Midbrain (tissue), 1 donor: ENCODE measurements at regions not wholly inside any gene's neighbourhood (a gene's known extent, or its start where the extent isn't known, plus 50 kb on each side); places are given as distances from the start of the nearest gene placed in this dataset.
"Not testable (repeated sequence)": the region's sequence is repeated elsewhere in the genome, so short reads cannot be mapped to it uniquely, and the experiment has no call there.

ENCODE experiments used
- DNase-seq: peaks from one replicate; lab custom pipeline; 2025; lab: John Stamatoyannopoulos, UW

DNA sequence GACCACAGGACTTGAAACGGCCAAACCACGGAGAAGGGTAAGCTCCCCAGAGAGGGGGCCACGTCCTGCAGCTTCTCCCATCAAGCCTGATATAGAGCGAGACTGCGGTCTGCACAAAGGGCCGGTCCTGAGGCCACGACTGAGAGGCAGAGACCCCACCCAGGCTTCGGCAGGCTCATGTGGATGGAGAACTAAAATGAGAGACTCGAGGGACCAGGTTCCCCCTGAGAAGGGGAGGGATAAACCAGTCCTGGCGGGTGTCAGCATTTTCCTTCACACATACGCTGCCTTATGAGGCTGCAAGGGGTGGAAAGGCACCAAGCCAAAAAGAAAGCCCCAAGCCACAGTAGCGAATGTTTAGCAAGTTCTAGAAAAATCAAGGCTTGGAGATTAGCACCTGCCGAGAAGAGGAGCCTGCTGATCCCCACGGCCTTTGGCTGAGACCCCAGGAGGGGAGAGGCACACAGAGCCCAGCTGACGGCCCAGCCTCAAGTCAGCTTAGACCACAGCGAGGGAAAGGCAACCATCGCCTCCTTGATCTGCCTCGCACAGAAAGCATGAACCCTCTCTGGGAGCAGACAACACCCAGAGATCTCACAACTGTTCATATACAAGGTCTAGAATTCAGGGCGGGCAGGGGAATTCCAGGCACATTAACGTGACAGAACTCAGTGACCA lies 92.6 kb upstream of the RNF32 start:
- no peak for DNase-seq

GRCh38 chr7:156545979-156546378 lies 94.6 kb upstream of the RNF32 start:
- peak; percentile 1 for DNase-seq

DNA sequence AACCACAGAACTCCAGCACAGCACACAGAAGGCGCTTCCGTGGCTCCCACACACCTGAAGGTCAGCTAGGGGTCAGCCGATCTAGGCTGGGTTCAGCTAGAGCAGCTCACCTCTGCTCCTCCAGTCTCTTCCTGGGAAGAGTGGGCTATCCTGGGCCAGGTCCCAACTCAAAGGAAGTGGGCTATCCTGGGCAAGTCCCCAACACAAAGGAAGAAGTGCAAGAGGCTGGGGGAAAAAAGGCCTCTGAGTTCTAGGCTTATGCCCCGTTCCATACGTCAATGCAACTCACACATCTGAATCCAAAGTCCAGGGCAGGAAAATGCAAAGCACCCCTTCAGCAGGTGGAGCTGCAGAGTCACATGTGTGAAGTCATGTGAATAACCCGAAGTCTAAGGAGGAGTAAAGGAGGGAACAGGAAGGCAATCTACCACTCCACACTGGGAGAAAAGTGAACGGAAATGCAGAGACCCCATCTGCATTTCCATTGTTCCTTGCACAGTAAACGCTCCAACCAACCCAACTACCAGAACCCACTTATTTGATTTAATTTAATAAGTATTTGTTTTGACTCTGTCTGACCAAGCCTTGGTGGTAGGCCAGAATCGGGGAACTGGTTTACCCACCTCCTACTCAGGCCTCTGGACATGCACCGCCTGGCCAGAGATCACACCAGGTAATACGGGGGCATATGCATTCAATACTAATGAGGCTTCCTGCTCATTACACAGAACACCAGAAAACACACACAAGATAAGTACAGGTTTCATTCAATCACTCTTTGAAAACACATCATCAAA lies 95.5 kb upstream of the RNF32 start:
- no peak for DNase-seq

GRCh38 chr7:156543699-156544598 lies 96.6 kb upstream of the RNF32 start:
- DNase-seq: no peak

GRCh38 chr7:156540619-156541165 lies 99.9 kb upstream of the RNF32 start:
- no peak for DNase-seq

- DNase-seq: no peak
Observed at GRCh38 chr7:156539999-156540398, 100.6 kb upstream of the RNF32 start.

- DNase-seq: no peak
Observed at GRCh38 chr7:156537006-156537405, 103.6 kb upstream of the RNF32 start.

- no peak for DNase-seq
Observed at GRCh38 chr7:156534925-156535324, 105.6 kb upstream of the RNF32 start.

GRCh38 chr7:156533964-156534363 lies 106.6 kb upstream of the RNF32 start:
- no peak for DNase-seq

DNA sequence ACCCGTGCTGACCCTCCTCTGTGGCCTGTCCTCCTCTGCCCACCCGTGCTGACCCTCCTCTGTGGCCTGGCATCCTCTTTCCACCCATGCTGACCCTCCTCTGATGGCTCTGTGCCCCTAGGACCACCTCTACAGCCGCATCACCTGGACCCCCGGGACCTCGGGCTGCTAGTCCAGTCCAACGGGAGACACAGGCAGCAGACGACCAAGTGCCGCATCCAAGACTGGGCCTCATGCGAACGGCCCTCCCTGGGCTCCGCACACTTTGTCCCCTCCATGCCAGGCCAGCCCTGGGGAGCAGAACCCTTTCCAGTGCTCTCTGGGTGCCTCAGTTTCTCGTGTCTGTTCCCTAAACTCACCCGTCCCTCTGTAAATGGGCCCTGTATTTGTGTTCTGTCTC lies 107.2 kb upstream of the RNF32 start:
- DNase-seq: no peak

- DNase-seq: no peak
Observed at GRCh38 chr7:156532016-156532602, 108.5 kb upstream of the RNF32 start.

GRCh38 chr7:156529956-156530355 lies 110.6 kb upstream of the RNF32 start:
- DNase-seq: no peak

DNA sequence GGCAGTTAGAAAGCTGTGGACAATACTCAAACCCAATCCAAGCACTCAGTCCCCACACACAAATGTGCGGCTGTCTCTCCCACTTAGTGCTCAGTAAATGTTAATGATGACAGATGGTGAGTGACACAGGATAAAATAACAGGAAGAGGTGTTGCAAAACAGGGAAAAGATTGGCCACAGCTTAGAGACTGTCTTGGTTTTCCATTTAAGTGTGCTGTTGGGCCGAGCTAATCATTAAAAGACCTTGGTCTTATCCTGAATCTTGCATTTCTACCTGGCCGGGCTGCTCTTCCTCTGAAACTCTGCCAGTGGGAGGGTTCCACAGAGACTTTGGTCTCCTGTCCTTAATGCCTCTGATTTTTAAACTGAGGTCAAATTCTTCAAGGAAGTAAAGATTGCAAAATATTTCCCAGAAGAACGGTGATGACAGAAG lies 113.1 kb upstream of the RNF32 start:
- DNase-seq: no peak

DNA sequence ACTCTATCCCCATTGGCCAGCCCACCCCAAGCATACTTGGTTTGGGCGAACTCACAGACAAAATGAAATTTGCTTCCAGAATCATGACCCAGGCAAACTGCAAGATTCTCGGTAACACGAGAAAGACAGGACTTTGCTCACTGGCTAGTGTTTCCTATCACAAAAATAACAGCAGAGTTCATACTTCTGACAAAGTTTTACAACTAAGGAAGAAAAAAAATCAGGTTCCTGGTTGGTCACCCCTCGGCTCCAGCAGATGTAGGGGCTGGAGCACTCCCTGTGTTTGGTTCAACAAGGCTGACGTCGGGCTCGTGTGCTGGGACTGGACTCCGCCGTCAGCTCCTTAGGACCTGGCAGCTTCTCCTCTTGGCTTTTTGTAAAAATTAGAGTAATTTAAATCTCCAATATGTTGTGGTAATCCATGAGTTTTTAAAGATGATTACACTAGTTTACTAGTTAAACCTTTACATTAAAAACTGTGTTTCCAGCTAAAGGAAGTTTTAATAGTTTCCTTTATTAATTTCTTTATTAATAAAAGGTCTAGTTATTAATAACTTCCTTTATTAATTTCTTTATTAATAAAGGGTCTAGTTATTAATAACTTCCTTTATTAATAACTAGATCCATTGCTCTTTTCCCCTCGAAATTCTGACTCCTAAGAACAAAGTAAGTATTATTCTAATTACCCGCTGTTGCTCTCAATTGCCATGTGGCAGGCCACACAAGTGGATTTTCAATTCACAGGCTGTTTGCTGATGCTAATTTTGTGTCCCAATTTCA lies 115.6 kb upstream of the RNF32 start:
- DNase-seq: no peak

GRCh38 chr7:156523447-156524048 lies 117.0 kb upstream of the RNF32 start:
- no peak for DNase-seq

GRCh38 chr7:156522801-156523200 lies 117.8 kb upstream of the RNF32 start:
- no peak for DNase-seq

- DNase-seq: no peak
Observed at GRCh38 chr7:156519070-156519469, 121.5 kb upstream of the RNF32 start.

DNA sequence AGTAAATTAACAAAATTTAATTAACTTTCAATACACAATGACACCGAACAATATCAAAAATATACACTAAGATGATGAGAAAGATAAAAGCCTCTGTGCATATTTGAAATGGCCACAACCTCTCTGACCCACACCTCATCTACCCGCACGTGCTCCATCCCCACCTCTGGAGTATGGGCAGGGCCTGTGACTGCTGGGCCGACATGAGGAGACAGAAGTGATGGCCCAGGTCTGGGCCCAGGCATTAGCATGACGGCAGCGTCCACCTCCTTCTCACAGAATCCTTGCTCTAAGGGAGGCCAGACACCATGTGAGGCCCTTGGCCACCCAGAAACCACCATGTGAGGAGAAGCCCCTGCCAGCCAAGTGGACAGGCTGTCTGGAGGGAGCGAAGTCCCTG lies 122.1 kb upstream of the RNF32 start:
- DNase-seq: no peak

DNA sequence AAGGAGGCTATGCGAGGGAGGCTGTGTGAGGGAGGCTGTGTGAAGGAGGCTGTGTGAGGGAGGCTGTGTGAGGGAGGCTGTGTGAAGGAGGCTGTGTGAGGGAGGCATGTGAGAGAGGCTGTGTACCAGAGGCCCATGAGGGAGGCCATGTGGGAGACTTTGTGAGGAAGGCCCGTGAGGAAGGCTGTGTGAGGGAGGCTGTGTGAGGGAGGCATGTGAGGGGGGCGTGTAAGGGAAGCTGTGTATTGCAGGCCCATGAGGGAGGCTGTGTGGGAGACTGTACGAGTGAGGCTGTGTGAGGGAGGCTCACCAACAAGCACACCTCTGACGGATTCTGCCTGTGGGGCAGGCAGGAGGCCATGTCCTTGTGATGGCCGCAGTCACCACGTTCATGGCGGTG lies 122.7 kb upstream of the RNF32 start:
- not testable (repeated sequence) for DNase-seq

- DNase-seq: no peak
Observed at GRCh38 chr7:156516791-156517378, 123.7 kb upstream of the RNF32 start.
